ENCODE measurements at regions not wholly inside any gene's neighbourhood (a gene's known extent, or its start where the extent isn't known, plus 50 kb on each side); places are given as distances from the start of the nearest gene placed in this dataset.

DNA sequence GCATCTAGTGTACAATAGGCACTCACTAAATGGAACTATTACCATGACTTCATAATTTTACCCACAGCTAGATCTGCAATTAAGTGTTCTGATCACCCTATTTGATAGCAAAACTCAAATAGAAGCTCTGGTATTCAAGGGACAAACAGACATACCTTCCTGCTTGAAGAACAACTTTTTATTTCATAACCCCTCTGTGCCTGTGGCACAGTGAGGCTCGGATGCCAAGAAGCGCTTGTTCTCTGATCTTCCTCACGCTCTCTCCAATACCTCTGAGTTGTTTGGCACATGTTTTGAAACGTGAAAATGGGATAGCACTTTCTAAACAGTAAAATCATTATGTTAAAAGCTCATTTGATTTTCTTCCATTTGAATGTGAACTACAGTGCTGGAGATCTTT lies 232.0 kb downstream of the KLF5 start:
- DNase-seq (ENCODE audit: low read depth): no peak

DNA sequence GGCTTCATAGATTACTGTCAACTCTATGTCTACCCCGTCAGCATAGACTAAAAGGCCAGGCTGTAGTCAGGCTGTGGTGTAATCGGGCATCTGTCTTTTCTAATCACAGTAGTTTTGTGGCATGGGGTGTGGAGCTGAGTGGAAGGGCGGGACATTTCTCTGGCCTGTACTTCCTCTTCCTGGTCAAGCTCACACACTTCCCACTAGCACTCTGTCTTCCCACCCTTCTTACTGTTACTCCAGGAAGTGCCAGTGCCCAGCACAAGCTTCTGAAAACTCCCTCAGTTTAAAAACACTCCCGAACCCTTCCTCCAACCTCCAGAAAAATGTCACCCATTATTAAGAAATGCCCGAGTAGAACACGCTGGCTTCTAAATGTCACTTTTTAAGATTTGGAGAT lies 229.8 kb downstream of the KLF5 start:
- DNase-seq (ENCODE audit: low read depth): no peak

DNA sequence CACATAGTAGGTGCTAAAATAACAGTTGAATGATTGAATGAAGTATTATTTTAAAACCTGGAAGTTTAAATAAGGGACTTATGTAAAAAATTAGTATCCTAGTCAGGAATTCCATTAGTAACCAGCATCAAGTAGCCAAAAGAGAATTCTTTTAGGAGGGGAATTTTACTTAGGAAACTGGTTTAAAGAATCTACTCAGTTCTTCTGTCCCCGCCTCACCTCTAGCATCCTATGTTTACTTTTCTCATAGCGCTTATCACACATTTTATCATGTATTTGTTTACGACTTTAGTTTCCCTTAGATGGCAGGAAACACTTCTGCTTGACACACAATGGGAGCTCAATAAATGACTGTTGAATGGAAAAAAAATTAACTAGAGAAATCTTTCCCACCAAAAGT lies 229.0 kb downstream of the KLF5 start:
- no peak for DNase-seq (ENCODE audit: low read depth)

DNA sequence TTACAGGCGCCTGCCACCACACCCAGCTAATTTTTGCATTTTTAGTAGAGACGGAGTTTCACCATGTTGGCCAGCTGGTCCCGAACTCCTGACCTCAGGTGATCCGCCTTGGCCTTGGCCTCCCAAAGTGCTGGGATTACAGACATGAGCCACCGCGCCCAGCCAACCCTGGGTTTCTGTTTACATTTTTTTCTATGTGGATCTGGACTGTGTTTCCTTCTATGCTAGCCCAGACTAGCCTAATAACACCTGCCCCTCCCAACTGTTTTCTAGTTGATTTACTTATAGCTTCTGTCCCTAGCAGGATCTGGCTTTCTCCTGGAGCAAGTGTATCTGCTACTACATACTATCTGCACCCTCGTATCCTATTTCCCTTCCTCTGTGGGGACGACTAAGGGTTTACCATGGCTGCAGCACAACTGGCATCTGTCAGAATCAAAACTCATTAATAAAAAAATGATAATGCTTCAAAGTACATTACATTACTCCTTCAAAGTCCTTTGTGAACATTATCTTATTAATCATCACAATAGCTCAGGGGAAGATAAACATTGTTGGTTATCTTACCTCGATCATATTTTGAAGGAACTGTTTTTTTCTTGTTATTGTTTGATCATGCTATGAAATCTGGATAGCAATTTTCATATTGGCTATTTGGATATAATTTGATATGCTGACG lies 228.3 kb downstream of the KLF5 start:
- no peak for DNase-seq (ENCODE audit: low read depth)

DNA sequence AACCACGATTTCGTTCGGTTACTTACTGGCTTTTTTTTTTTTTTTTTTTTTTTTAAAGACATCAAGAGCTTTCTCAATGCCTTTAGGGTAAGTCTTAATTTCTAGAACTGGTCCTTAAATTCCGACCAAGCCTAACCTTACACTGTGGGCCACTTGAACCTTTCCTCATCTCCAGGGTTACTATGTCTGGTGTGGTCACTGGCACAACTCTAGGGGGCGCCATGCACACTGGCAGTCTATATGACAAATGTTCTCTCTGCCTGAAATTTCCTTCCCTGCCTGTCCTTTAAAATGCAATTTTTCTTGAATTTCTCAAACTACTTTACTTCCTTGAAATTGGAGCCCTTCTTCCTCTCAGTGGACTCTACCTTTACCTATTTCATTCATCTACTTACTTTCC lies 227.4 kb downstream of the KLF5 start:
- no peak for DNase-seq (ENCODE audit: low read depth)

DNA sequence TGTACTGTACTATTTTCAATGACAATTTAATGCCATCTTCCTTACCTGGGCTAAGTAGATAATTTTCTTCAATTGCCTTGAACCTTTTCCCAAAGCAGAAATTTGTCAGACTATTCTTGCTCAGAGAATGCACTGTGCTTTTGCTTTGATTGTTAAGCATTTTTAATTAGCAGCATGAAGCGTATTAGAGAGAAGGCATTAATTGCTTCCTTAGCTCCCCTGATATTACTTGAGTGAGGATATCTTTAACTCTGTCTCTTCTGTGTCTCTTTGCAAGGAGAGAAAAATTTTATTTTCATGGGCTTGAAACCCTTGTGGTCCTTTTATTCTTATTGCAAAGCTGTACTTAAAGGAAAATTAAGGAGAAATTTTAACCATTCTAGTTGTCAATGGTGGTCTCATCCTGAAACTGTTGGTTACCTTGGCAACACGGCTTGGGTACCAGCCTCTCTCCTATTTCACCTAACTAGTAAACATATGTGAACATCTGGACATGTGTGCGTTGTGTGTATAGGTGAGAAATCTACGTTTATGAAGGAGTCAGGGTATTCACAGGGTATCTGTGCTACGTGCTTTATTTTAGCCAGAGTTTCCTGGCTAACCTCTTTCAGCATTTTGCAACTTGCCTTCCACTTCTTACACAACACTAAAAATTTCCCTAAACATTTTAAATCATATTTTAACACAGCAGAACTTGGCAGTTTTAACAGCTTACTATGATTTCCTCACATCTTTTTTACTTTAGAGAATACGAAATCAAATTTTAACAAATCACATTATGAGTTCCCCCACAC lies 225.5 kb downstream of the KLF5 start:
- no peak for DNase-seq (ENCODE audit: low read depth)

DNA sequence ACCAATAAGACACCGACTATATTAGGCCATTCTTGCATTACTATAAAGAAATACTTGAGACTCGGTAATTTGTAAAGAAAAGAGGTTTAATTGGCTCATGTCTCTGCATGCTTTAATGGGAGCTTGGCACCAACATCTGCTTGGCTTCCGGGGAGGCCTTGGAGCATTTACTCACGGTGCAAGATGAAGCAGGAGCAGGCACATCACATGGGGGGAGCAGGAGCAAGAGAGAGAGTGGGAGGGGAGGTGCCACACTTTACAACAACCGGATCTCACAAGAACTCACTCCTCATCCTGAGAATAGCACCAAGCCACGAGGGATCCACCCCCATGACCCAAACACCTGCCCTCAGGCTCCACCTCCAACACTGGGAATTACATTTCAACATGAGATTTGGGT lies 224.8 kb downstream of the KLF5 start:
- no peak for DNase-seq (ENCODE audit: low read depth)

DNA sequence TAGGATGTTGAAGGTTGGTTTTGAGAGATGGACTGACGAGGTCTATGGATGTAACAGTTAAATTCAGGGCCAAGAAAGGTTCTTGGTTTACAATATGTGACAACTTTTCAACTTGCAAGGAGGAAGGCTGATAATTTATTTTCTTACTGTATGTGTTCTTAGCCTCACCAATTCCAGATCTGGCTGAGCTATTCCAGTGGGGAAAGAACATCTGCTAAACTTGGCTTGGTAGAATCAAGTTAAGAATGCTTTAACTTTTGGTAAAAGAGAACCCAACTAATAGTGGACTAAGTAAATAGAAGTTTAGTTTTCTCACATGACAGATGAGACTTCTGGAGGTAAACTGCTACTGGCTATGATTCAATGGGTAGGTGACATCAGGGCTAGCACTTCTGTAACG lies 222.9 kb downstream of the KLF5 start:
- DNase-seq (ENCODE audit: low read depth): no peak

DNA sequence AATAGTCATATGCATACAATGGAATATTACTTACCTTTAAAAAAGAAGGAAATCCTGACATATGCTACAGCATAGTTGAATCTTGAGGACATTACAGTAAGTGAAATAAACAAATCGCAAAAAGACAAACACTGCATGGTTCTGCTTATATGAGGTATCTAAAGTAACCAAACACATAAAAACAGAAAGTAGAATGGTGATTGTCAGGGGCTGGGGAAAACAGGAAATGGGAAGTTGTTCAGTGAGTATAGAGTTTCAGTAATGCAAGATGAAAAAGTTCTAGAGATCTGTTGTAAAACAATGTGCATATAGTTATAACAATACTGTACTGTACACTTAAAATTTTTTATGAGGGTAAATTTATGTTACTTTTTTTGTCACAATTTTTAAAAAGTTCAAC lies 219.4 kb downstream of the KLF5 start:
- no peak for DNase-seq (ENCODE audit: low read depth)

DNA sequence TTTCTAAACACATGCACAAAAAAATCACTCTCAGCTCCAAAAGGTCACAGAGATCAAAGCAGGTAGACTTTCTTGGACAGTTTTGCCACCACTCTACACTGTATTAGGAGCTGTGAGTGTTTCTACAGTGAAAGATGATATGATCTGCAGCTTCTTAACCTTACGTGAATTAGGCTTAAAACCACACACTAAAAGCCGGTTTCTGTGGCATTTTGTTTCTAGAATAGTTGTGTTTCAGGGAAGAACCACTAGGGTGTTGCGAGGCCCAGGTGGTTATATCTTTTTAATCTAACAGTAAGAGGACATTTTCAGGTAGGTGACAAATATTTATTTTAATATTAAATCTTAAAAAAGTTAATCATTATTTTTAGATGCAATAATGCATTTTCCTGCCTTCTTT lies 216.4 kb downstream of the KLF5 start:
- no peak for DNase-seq (ENCODE audit: low read depth)

DNA sequence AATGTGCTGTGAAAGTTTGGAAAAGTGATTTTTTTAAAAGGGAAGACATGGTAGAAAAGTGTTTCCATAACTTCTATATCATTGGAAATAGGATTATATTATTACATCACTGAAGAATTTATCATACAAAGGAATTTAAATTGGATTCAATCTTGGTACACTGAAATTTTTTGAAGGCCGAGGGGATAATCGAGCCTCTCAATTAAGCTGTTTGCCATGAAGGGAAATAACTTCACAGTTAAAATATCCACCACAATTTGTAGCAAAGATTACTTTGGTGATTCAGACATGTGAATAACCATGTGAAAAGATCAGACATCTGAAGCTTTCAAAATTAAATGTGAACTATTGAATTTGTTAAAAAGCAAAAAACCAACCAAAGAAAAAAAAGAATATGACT lies 215.3 kb downstream of the KLF5 start:
- no peak for DNase-seq (ENCODE audit: low read depth)

DNA sequence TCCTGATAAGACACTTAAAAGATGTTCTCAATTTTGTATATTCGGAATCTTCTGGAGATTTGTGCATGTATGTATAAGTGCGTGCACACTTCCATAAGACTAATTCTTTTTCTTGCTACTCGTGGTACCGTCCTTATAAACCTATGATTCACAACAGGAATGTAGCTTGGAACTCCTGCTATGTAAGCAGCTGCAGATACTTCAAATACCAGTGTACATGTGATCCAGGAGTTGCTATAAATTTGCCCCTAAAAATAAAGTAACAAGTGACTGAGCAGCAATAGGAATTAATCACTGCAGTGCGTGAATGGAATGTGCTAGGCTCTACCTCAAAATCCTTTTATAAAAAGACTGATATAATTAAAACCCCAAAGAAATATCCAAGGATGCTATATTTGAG lies 214.9 kb downstream of the KLF5 start:
- DNase-seq (ENCODE audit: low read depth): no peak

DNA sequence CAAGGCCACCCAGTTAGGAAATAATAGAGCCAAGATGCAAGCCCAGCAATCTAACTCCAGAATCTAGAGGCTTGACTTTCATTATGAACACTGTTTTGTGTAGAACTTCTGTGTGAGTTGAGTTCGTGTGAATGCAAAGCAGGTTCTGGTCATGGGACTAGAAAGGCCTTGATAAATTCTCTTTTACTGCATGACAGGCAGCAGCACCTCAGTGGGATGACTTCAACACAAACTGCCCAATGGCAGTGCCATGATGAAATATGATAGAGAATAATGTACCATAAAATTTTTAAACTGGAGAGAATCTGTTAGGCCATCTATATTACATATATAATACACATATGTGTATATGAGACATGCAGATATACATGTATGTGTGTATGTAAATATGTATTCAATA lies 214.5 kb downstream of the KLF5 start:
- DNase-seq (ENCODE audit: low read depth): no peak

DNA sequence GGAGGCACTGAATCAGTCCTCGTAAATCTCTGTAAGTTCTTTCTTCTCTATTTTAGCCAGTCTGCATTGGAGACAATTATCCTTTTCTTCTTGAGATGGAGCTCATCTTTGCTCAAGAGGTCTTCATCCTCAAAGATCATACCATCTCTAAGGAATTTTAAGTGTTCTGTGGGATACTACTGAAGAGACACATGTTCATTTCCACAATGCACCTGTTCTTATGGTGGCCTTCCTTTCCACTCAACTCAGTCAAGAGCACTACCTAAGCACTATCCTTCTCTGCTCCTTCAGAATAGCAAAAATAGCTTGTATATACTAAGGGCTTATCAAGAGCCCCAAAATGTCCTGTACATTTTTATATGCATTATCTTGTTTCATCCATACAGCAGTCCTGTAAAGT lies 214.0 kb downstream of the KLF5 start:
- no peak for DNase-seq (ENCODE audit: low read depth)

DNA sequence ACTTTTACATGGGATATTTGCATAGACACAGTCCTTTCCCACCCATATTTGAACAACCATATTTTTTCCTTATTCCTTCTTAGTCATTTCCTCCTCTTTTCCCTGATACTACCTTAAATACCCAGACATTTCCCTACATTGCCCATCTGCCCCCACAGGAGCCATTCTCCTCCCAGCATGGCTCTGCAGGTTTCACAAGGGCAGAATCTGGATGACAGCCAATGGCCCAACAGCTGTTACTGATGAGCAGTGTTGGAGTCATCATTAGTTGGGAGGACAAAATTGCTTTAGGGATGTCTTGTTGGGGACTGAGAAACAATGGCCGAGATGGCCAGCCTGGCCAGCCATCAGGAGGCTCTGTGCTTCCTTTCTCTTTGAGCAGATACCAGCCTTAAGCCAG lies 209.5 kb downstream of the KLF5 start:
- DNase-seq (ENCODE audit: low read depth): no peak

DNA sequence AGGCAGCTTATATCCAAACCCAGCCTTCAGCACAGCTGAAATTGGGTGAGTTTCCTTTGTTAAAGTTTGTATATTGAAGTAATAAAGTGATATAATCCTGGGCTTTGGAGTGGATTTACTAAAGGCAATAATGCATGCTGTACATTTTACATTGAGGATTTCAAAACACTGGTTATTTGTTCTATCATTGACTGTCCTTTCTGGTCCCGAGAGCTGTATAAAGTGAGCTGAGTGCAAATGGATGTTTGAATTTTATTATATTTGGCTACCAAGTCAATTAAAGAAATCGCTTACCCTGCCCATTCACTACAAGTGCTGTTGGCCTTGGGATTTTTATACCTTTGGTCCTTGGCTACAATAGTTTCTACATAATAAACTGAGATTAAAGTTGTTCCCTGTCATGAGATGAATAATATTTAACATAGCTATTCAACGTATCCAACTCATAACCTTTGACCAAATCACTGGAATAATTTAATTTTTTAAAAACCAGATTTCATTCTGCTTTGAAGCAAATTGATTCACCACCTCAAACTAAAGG lies 207.9 kb downstream of the KLF5 start:
- DNase-seq (ENCODE audit: low read depth): no peak

DNA sequence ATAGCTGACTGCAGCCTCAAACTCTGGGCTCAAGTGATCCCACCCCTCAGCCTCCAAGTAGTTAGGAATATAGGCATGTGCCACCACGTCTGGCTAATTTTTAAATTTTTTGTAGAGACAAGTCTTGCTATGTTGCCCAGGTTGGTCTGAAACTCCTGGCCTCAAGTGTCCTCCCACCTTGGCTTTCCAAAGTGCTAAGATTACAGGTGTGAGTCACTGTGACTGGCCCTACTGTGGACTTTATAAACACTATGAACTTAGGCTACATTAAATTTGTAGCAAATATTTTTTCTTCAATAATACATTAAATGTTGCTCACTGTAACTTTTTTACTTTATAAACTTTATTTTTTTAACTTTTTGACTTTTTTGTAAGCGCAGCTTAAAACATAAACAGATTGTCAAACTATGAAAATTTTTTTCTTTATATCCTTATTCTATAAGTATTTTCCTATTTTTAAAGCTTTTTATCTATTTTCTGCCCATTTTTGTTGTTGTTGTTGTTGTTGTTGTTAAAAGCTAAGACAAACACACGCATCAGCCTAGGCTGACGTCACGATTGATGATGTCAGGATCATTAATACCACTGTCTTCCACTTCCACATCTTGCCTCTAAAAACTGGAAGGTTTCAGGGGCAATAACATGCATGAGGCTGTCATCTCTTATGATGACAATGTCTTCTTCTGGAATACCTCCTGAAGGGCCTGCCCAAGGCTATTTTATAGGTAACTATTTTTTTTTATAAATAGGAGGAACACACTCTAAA lies 204.2 kb downstream of the KLF5 start:
- no peak for DNase-seq (ENCODE audit: low read depth)

DNA sequence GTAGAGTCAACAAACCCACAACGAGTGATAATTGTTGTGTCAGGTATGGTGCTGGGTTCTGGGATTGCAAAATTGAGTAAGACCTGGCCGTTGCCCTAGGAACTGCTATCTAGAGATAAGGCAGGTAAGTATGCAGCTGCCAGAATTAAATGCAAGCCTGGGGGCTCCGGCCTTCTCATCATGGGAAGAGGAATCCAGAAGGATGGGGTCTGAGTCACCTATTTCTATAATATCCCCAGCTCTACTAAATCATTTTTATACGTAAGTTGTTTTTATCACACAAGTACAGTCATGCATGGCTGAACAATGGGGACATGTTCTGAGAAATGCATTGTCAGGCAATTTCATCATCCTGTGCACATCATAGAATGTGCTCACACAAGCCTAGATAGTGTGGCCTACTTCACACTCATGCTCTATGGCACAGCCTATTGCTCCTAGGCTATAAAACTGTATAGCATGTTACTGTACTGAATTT lies 203.0 kb downstream of the KLF5 start:
- no peak for DNase-seq (ENCODE audit: low read depth)

DNA sequence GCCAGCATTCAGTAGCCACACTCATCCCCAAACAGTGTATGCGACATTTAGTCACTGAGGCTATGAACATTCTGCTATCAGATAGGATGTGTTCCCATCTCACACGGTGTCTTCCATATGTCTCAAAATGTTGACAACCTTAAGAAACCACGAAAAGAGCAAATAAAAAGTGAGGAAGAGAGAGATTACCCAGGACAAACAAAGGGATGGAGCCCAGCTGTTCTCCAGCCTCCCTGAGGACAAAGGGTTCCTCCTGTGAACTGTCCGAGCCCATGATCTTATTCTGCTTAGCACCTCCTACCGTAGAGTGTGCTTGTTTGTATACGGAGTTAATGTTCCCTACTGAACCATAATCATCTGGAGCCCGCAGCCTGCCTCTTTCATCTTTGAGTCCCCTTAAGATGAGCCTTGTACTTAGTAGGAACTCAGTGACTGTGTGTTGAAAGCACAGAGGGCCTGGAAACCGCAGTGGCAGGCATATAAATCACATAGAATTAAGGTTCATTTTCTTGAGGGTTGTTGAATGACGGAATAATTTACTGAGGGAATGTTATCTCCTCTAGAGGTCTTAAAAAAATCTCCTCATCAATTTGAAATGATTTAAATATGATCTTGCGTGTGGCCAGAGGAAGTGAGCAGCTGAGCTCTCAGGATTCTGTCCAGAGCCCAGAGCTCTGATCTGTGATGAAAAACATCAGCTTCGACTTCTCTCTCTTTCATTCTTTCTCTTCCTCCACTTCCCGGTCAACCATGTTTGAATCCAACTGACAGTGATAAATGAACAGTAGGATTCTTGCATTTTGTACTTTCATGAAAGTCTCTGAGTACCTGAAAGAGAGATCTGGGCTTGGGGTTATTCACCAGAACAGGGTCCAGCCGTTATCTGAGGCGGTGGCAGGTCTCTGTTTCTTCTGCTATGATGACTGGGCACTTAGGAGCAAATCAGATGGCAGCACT lies 200.5 kb downstream of the KLF5 start:
- DNase-seq (ENCODE audit: low read depth): no peak

DNA sequence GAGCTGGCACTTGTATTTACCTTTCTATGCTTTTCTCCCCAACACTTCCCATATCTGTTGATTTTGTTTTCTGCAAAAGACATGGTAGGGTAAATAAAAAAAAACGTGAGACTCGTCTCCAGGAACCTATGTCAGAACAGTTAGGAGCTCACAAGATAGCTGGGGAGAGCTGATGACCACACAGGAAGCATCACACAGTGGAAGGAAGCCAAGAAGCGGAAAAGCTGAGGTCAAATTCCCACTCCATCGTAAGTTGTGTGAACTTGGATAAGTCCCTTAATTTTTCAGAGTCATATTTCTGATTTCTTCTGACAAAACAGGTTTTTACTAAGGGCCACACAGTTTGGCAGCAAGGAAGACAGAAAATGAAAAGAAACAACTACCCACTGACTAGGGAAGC lies 199.6 kb downstream of the KLF5 start:
- no peak for DNase-seq (ENCODE audit: low read depth)

DNA sequence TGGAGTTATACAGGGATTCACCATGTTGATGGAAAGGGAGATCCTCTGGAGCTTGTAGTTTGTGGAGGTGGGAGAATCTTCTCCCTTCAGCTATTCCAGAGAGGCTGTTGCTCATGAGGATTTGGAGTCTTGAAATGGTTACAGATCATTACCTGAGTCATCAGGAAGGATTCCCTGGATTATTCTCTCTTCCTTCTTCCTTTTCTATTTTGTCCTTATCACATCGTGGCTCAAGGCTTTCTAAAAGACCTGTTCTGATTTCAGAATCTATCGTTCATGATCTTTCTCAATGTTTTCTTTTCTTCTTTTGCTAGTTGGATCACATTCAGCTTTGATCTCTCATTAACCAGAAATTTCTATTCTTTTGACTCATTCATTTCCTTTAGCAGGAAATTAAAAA lies 196.0 kb downstream of the KLF5 start:
- DNase-seq (ENCODE audit: low read depth): no peak

Data from stimulated activated CD4-positive, alpha-beta T cell treated with anti-CD3 and anti-CD28 coated beads, Interleukin-2, amount 100 ng/mL, for 4 hours (primary cell).